Transverse colon (tissue), 4 donors: ENCODE measurements at regions not wholly inside any gene's neighbourhood (a gene's known extent, or its start where the extent isn't known, plus 50 kb on each side); places are given as distances from the start of the nearest gene placed in this dataset.

Experiments
- DNase-seq: peaks from one replicate; pipeline ENCODE4 v3.0.0-alpha.2; 2019
- H3K27ac ChIP-seq, 4 donors: fragments of 200-600 bp; sonication (generic); 2 replicates each; pipeline ENCODE4 v1.5.1; 2016 to 2018; ENCODE audit warnings: inconsistent platforms in 4 of 4
- H3K27me3 ChIP-seq: fragments of 200-600 bp; sonication (generic); 2 replicates; pipeline ENCODE4 v1.5.1; 2017; ENCODE audit warnings: inconsistent platforms
- H3K36me3 ChIP-seq, 4 donors: fragments of 200-600 bp; sonication (generic); 2 replicates each; pipeline ENCODE4 v1.5.1; 2017 to 2019; ENCODE audit warnings: inconsistent platforms in 4 of 4
- H3K4me1 ChIP-seq, 4 donors: fragments of 200-600 bp; sonication (generic); 2 replicates each; pipeline ENCODE4 v1.5.1; 2017 to 2020; ENCODE audit warnings: inconsistent platforms in 4 of 4
- H3K4me3 ChIP-seq, 4 donors: fragments of 200-600 bp; sonication (generic); 1 replicate in 1 of 4; 2 replicates in 3 of 4; pipeline versions ENCODE4 v1.5.1 to v1.6.1; 2017 to 2019; ENCODE audit warnings: inconsistent platforms in 4 of 4
- H3K9me3 ChIP-seq, 2 donors: fragments of 200-600 bp; sonication (generic); 2 replicates each; pipeline ENCODE4 v1.5.1; 2017 to 2019; ENCODE audit warnings: inconsistent platforms in 2 of 2
- EP300 ChIP-seq: sonication (generic); formaldehyde crosslinking; IDR thresholded peaks from one replicate; pipeline ENCODE4 v1.6.1; 2017; ENCODE audit warnings: antibody characterized with exemption, low read depth
- POLR2A ChIP-seq: fragments of 450-650 bp; IDR thresholded peaks from one replicate; pipeline ENCODE4 v1.6.1; 2016; ENCODE audit warnings: antibody characterized with exemption, mild to moderate bottlenecking, moderate library complexity
- POLR2AphosphoS5 ChIP-seq, 3 donors: sonication (generic); formaldehyde crosslinking; IDR thresholded peaks; one replicate each; pipeline ENCODE4 v1.6.1; 2016; ENCODE audit warnings: antibody characterized with exemption in 3 of 3
- WGBS, 2 donors: methylation state at CpG; one replicate each; pipeline ENCODE4 v1.1.5; 2018; ENCODE audit warnings: low coverage in 1 of 2; 5-methylcytosine and 5-hydroxymethylcytosine counted together
- in situ Hi-C, 4 donors: fragments of 200-750 bp; cut with MboI; loops; one replicate each; pipeline versions ENCODE4 v1.15.0 to v1.15.1; 2017; ENCODE audit warnings: low sequenced_read_pairs in 3 of 4, low pct_ligation_motif_present in 1 of 4, low pct_unique_long_range_greater_than_20kb in 1 of 4
- intact Hi-C: fragments of 100-400 bp; cut with DNase I; formaldehyde crosslinking; loops from one replicate; pipeline ENCODE4 v1.15.1; 2023; ENCODE audit warnings: low total_unique reads
- TF ChIP-seq, protein P1 (sequence below), 5 experiments: fragments of 200-600 bp in 3 of 5; fragments of 450-650 bp in 2 of 5; sonication (generic) in 3 of 5; IDR thresholded peaks; 1 replicate in 2 of 5; 2 replicates in 3 of 5; pipeline ENCODE4 v1.5.1; 2016 to 2017; ENCODE audit warnings: antibody characterized with exemption in 5 of 5, inconsistent platforms in 3 of 5, mild to moderate bottlenecking in 2 of 5, moderate library complexity in 1 of 5

DNA sequence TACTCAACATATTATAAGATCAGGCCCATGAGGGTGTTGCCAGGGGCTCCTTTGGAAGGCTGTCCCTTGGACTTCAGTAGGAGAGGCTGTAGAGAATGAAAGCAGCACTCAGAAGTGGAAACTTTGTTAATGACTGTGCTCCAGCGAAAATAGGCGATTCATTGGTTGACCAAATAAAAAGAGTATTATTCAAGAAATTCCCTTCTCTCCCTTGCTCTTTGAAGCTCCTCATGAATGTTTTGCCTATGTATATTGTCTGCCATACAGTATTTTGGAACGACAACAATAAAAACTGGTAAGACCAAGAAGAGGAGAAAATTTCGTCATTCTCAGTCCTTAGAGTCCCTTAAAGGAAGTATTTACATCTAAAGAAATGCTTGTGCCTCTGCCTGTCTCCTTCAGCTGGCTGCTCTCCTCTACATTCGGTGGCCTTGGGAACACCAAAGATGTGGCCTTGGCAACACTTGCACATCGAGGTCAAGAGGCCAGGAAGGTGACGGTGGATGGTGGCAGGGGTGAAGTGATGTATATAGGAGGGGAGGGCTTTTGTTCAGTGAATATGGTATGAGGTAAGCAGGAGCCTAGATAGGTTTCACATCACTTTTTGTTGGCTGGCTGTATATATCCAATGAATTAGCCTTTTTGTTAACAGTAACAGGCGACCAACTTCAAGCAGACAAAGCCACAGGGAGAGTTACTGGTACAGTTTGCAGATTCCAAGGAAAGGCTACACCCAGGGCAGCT, 95.0 kb upstream of the ACTBL2 start:
- no peaks in the 10 kb centered on the region for H3K9me3 ChIP-seq
- no peaks in the 10 kb centered on the region for H3K27me3 ChIP-seq
- H3K4me3 ChIP-seq: no peak overlapping the region
- no peaks in the 10 kb centered on the region for H3K4me1 ChIP-seq
- DNase-seq: no peak
- TF ChIP-seq, protein P1, sequence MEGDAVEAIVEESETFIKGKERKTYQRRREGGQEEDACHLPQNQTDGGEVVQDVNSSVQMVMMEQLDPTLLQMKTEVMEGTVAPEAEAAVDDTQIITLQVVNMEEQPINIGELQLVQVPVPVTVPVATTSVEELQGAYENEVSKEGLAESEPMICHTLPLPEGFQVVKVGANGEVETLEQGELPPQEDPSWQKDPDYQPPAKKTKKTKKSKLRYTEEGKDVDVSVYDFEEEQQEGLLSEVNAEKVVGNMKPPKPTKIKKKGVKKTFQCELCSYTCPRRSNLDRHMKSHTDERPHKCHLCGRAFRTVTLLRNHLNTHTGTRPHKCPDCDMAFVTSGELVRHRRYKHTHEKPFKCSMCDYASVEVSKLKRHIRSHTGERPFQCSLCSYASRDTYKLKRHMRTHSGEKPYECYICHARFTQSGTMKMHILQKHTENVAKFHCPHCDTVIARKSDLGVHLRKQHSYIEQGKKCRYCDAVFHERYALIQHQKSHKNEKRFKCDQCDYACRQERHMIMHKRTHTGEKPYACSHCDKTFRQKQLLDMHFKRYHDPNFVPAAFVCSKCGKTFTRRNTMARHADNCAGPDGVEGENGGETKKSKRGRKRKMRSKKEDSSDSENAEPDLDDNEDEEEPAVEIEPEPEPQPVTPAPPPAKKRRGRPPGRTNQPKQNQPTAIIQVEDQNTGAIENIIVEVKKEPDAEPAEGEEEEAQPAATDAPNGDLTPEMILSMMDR (IDR thresholded peaks at IDR 0.05): no peak
- TF ChIP-seq EP300: no peak
- no peak for TF ChIP-seq POLR2A
- TF ChIP-seq POLR2AphosphoS5 (IDR thresholded peaks at IDR 0.05): no peak
- 75 to 77% methylated on average over 5 to 8 of the region's 8 CpGs for WGBS, 2 donors
- no peaks in the 10 kb centered on the region for H3K36me3 ChIP-seq
- in situ Hi-C loops (no loop called here), intact Hi-C loops (no loop called here)
- H3K27ac ChIP-seq: no peak overlapping the region

GRCh38 chr5:57576317-57576716, 93.7 kb upstream of the ACTBL2 start:
- 70 to 76% methylated on average over 2 to 6 of the region's 6 CpGs for WGBS, 2 donors
- in situ Hi-C loops (no loop called here), intact Hi-C loops (no loop called here)
- Histone ChIP-seq H3K9me3 (no peaks in the 10 kb centered on the region), H3K4me3 (no peak overlapping the region), H3K27me3 (no peaks in the 10 kb centered on the region), H3K4me1 (no peaks in the 10 kb centered on the region), H3K36me3 (no peaks in the 10 kb centered on the region), H3K27ac (no peak overlapping the region)
- TF ChIP-seq, protein P1 (IDR thresholded peaks at IDR 0.05): no peak
- TF ChIP-seq POLR2A (no peak), EP300 (no peak), POLR2AphosphoS5 (IDR thresholded peaks at IDR 0.05) (no peak)
- no peak for DNase-seq

DNA sequence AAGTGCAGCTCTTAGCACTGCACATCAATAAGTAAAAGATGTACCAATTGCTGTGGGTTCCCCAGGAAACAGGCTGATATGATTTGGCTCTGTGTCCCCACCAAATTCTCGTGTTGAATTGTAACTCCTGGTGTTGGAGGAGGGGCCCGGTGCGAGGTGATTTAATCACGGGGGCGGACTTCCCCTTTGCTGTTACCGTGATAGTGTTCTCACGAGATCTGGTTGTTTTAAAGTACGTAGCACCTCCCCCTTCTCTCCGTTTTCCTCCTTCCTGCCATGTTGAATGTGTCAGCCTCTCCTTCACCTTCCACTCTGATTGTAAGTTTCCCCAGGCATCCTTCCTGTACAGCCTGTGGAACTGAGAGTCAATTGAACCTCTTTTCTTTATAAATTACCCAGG, 93.2 kb upstream of the ACTBL2 start:
- Histone ChIP-seq H3K9me3 (no peaks in the 10 kb centered on the region), H3K27ac (no peak overlapping the region), H3K4me1 (no peaks in the 10 kb centered on the region), H3K36me3 (no peaks in the 10 kb centered on the region), H3K4me3 (no peak overlapping the region), H3K27me3 (no peaks in the 10 kb centered on the region)
- WGBS, 2 donors: 70 to 71% methylated on average over 9 of the region's 9 CpGs
- intact Hi-C loops: no loop called here
- no peak for TF ChIP-seq POLR2A
- TF ChIP-seq EP300: no peak
- no peak for TF ChIP-seq POLR2AphosphoS5 (IDR thresholded peaks at IDR 0.05)
- TF ChIP-seq, protein P1 (IDR thresholded peaks at IDR 0.05): no peak
- DNase-seq: no peak
- in situ Hi-C loops: no loop called here

GRCh38 chr5:57572461-57572860, 89.8 kb upstream of the ACTBL2 start:
- Histone ChIP-seq H3K27ac (no peak overlapping the region), H3K9me3 (no peaks in the 10 kb centered on the region), H3K36me3 (no peaks in the 10 kb centered on the region), H3K27me3 (no peaks in the 10 kb centered on the region), H3K4me1 (no peaks in the 10 kb centered on the region), H3K4me3 (no peak overlapping the region)
- no peak for DNase-seq
- TF ChIP-seq POLR2AphosphoS5 (IDR thresholded peaks at IDR 0.05): no peak
- TF ChIP-seq, protein P1 (IDR thresholded peaks at IDR 0.05): no peak
- no peak for TF ChIP-seq POLR2A
- TF ChIP-seq EP300: no peak
- in situ Hi-C loops: no loop called here
- intact Hi-C loops: no loop called here
